ENCODE measurements at regions not wholly inside any gene's neighbourhood (a gene's known extent, or its start where the extent isn't known, plus 50 kb on each side); places are given as distances from the start of the nearest gene placed in this dataset.

DNA sequence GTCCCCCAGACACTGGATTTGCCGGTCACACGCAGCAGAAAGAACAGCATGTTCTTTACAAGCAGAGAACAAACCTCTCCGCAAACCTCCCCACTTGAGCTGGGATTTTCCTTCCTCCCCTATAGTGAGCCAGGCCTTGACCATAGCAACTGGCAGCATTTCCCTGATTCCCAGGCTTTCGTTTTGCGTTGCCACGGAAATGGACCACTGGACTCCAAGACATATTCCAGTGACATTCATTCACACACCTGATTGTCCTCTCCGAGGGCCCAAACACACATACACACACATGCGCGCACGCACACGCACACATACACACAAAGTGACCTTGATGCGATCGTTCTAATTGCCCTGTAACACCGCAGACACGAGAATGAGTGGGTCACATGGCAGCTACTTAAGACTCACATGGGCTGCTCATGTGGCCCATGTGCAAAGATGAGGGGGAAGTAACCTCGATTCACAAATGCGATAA lies 80.9 kb upstream of the CPEB4 start:
- H3K4me3 ChIP-seq (ENCODE audit: low read length), result no peak overlapping the region
- H4K20me1 ChIP-seq (ENCODE audit: insufficient read depth, low read length), result no peaks in the 10 kb centered on the region
- H3K9me3 ChIP-seq (ENCODE audit: insufficient read depth, low read length), result peaks cover 4% of the 10 kb centered on the region; the same call in 1 of the 2 replicates
- no peak overlapping the region for H3K27ac ChIP-seq (ENCODE audit: low read length)
- H2AFZ ChIP-seq (ENCODE audit: low read depth, low read length), result no peak overlapping the region
- no peaks in the 10 kb centered on the region for H3K4me1 ChIP-seq (ENCODE audit: low read length)
- TF ChIP-seq EZH2phosphoT487 (IDR thresholded peaks at IDR 0.05; ENCODE audit: low read depth), result no peak
- TF ChIP-seq, protein P1, sequence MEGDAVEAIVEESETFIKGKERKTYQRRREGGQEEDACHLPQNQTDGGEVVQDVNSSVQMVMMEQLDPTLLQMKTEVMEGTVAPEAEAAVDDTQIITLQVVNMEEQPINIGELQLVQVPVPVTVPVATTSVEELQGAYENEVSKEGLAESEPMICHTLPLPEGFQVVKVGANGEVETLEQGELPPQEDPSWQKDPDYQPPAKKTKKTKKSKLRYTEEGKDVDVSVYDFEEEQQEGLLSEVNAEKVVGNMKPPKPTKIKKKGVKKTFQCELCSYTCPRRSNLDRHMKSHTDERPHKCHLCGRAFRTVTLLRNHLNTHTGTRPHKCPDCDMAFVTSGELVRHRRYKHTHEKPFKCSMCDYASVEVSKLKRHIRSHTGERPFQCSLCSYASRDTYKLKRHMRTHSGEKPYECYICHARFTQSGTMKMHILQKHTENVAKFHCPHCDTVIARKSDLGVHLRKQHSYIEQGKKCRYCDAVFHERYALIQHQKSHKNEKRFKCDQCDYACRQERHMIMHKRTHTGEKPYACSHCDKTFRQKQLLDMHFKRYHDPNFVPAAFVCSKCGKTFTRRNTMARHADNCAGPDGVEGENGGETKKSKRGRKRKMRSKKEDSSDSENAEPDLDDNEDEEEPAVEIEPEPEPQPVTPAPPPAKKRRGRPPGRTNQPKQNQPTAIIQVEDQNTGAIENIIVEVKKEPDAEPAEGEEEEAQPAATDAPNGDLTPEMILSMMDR (IDR thresholded peaks at IDR 0.05; ENCODE audit: low read depth, low read length), result no peak
- H3K9ac ChIP-seq (ENCODE audit: low read length), result no peak overlapping the region
- no peaks in the 10 kb centered on the region for H3K27me3 ChIP-seq (ENCODE audit: low read depth, low read length)
- H3K79me2 ChIP-seq (ENCODE audit: low read length), result no peaks in the 10 kb centered on the region
- no peak overlapping the region for H3K4me2 ChIP-seq (ENCODE audit: low read length)
- H3K36me3 ChIP-seq (replicated peaks; ENCODE audit: low read depth, low read length), result no peaks in the 10 kb centered on the region

DNA sequence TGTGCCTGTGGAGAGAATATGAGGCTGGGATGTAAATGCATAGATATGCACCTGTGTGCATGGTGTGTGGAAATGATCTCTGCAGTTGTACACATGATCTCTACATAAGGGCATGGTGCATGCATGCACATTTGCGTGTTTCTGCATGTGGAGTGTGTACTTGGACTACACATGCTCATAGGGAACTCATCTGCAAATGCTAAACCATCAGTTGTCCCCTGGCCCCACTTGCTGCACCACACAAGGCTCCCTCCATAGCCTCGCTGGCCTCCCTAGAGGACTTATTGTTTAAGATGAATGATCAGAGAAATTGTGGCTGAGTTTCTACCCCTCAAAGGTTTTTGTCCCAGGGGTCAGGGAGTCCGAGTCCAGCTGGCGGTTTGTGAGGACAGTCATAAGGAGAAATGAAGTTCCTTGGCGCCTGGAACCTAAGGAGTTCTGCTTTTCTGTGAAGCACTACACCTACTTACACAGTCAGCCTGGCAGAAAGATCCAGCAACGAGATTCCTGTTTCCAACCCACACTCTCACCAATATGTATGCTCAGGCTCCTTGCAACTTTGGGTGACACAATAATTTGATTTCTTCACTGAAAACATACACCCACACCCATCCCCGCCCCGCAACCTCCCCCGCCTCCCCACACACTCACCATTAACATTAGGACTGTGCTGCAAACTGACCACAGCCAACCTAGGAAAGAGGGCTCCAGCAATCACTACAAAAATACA lies 79.9 kb upstream of the CPEB4 start:
- H3K27ac ChIP-seq (ENCODE audit: low read length), result no peak overlapping the region

DNA sequence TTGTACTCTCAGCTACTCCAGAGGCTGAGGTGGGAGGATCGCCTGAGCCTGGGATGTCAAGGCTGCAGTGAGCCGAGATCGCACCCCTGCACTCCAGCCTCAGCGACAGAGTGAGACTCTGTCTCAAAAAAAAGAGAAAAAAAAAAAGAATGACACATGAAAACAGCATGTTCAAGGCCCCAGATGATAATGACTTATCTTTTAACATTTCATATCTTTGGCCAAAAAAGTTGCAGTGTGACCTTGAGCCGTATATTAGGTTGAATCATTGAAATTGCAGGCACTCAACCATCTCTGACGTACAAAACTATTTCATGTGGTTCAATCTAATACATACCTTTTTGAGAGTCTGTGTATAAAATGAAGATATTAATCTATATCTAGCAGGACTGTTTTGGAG lies 79.1 kb upstream of the CPEB4 start:
- Histone ChIP-seq H3K9ac (ENCODE audit: low read length) (no peak overlapping the region), H3K36me3 (replicated peaks; ENCODE audit: low read depth, low read length) (no peaks in the 10 kb centered on the region), H3K79me2 (ENCODE audit: low read length) (no peaks in the 10 kb centered on the region), H3K4me1 (ENCODE audit: low read length) (no peaks in the 10 kb centered on the region), H3K27ac (ENCODE audit: low read length) (no peak overlapping the region), H2AFZ (ENCODE audit: low read depth, low read length) (no peak overlapping the region), H4K20me1 (ENCODE audit: insufficient read depth, low read length) (no peaks in the 10 kb centered on the region), H3K4me2 (ENCODE audit: low read length) (no peak overlapping the region), H3K4me3 (ENCODE audit: low read length) (no peak overlapping the region), H3K27me3 (ENCODE audit: low read depth, low read length) (no peaks in the 10 kb centered on the region), H3K9me3 (ENCODE audit: insufficient read depth, low read length) (peaks cover 4% of the 10 kb centered on the region; the same call in 1 of the 2 replicates)
- TF ChIP-seq, protein P1 (IDR thresholded peaks at IDR 0.05; ENCODE audit: low read depth, low read length), result no peak
- TF ChIP-seq EZH2phosphoT487 (IDR thresholded peaks at IDR 0.05; ENCODE audit: low read depth), result no peak

More for the DNA sequence above, 79.9 kb upstream of the CPEB4 start:
- Histone ChIP-seq H3K79me2 (ENCODE audit: low read length) (no peaks in the 10 kb centered on the region), H3K9me3 (ENCODE audit: insufficient read depth, low read length) (peaks cover 4% of the 10 kb centered on the region; the same call in 1 of the 2 replicates), H3K27me3 (ENCODE audit: low read depth, low read length) (no peaks in the 10 kb centered on the region), H3K4me3 (ENCODE audit: low read length) (no peak overlapping the region), H3K36me3 (replicated peaks; ENCODE audit: low read depth, low read length) (no peaks in the 10 kb centered on the region), H3K9ac (ENCODE audit: low read length) (no peak overlapping the region), H4K20me1 (ENCODE audit: insufficient read depth, low read length) (no peaks in the 10 kb centered on the region), H3K4me2 (ENCODE audit: low read length) (no peak overlapping the region), H2AFZ (ENCODE audit: low read depth, low read length) (no peak overlapping the region), H3K4me1 (ENCODE audit: low read length) (no peaks in the 10 kb centered on the region)
- TF ChIP-seq, protein P1 (IDR thresholded peaks at IDR 0.05; ENCODE audit: low read depth, low read length), result no peak
- TF ChIP-seq EZH2phosphoT487 (IDR thresholded peaks at IDR 0.05; ENCODE audit: low read depth), result no peak

DNA sequence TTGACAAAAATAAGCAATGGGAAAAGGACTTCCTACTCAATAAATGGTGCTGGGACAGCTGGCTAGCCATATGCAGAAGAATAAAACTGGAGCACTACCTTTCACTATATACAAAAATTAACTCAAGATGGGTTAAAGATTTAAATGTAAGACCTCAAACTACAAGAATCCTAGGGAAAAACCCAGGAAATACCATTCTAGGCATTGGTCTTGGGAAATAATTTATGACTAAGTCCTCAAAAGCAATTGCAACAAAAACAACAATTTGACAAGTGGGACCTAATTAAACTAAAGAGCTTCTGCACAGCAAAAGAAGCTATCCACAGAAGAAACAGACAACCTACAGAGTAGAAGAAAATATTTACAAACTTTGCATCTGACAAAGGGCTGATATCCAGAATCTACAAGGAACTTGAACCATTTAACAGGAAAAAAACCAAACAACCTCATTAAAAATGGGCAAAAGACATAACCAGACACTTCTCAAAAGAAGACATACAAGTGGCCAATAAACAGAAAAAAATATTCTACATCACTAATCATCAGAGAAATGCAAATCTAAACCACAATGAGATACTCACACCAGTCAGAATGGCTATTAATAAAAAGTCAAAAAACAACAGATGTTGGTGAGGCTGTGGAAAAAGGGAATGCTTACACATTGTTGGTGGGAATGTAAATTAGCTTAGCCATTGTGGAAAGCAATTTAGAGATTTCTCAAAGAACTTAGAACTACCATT lies 75.2 kb upstream of the CPEB4 start:
- H4K20me1 ChIP-seq (ENCODE audit: insufficient read depth, low read length), result no peaks in the 10 kb centered on the region
- TF ChIP-seq EZH2phosphoT487 (IDR thresholded peaks at IDR 0.05; ENCODE audit: low read depth), result no peak
- TF ChIP-seq, protein P1 (IDR thresholded peaks at IDR 0.05; ENCODE audit: low read depth, low read length), result no peak

More for the DNA sequence above, 75.2 kb upstream of the CPEB4 start:
- no peak overlapping the region for H2AFZ ChIP-seq (ENCODE audit: low read depth, low read length)
- peaks cover 5% of the 10 kb centered on the region; the same call in 1 of the 2 replicates for H3K4me1 ChIP-seq (ENCODE audit: low read length)
- H3K27ac ChIP-seq (ENCODE audit: low read length), result no peak overlapping the region
- no peak overlapping the region for H3K4me2 ChIP-seq (ENCODE audit: low read length)
- H3K9me3 ChIP-seq (ENCODE audit: insufficient read depth, low read length), result no peaks in the 10 kb centered on the region
- H3K79me2 ChIP-seq (ENCODE audit: low read length), result no peaks in the 10 kb centered on the region
- no peaks in the 10 kb centered on the region for H3K27me3 ChIP-seq (ENCODE audit: low read depth, low read length)
- no peak overlapping the region for H3K9ac ChIP-seq (ENCODE audit: low read length)
- H3K4me3 ChIP-seq (ENCODE audit: low read length), result no peak overlapping the region
- no peaks in the 10 kb centered on the region for H3K36me3 ChIP-seq (replicated peaks; ENCODE audit: low read depth, low read length)
